ENCODE measurements at regions not wholly inside any gene's neighbourhood (a gene's known extent, or its start where the extent isn't known, plus 50 kb on each side); places are given as distances from the start of the nearest gene placed in this dataset.

- no peaks in the 10 kb centered on the region for H3K9me3 ChIP-seq (ENCODE audit: insufficient read depth in 2 of 2, low read depth in 1 of 2, low read length in 1 of 2)
- POLR2A ChIA-PET (ENCODE audit: partially characterized antibody), result no interaction called here
- no peak overlapping the region for H3K23ac ChIP-seq (ENCODE audit: insufficient read length)
- H3K9ac ChIP-seq (replicated peaks in 1 of 4; ENCODE audit: extremely low read depth in 1 of 4, low read depth in 3 of 4, low read length in 3 of 4), result no peak overlapping the region
- no peak overlapping the region for H2BK15ac ChIP-seq (ENCODE audit: low read length)
- CTCF ChIA-PET (ENCODE audit: partially characterized antibody), result interaction anchor here (1.0 to 1.8 kb wide), 4 partner anchors 19 to 446 kb away, joined by 3 to 7 read pairs (median 6); no protein-coding TSS in a partner anchor
- H2BK20ac ChIP-seq (ENCODE audit: low read length), result no peak overlapping the region
- H3K36me3 ChIP-seq (ENCODE audit: control insufficient read depth in 2 of 4, insufficient read depth in 4 of 4, low read length in 3 of 4), result no peaks in the 10 kb centered on the region
- H3K4me1 ChIP-seq (replicated peaks in 1 of 4; ENCODE audit: control insufficient read depth in 3 of 4, insufficient read depth in 4 of 4, low read length in 3 of 4), result no peaks in the 10 kb centered on the region
- no peak overlapping the region for H3K56ac ChIP-seq (replicated peaks; ENCODE audit: insufficient read length, low read depth, low read length)
- no peaks in the 10 kb centered on the region for H3K79me1 ChIP-seq (ENCODE audit: low read depth, low read length)
- H4K8ac ChIP-seq (ENCODE audit: extremely low read depth, insufficient read depth, low read length), result no peak overlapping the region
- H4K91ac ChIP-seq (replicated peaks; ENCODE audit: insufficient read length, low read length), result no peak overlapping the region
- H4K20me1 ChIP-seq (replicated peaks in 1 of 2; ENCODE audit: control insufficient read depth in 1 of 2, insufficient read depth in 2 of 2, low read length in 2 of 2), result no peaks in the 10 kb centered on the region
- H3K23me2 ChIP-seq (ENCODE audit: low read depth, low read length), result no peaks in the 10 kb centered on the region
- no peak overlapping the region for H2AFZ ChIP-seq (ENCODE audit: low read length)
- H3K79me2 ChIP-seq (ENCODE audit: control insufficient read depth in 1 of 2, insufficient read depth in 2 of 2, low read length in 2 of 2), result no peaks in the 10 kb centered on the region
- H4K5ac ChIP-seq (ENCODE audit: insufficient read length, low read depth, low read length), result no peak overlapping the region
- 80% methylated on average over 15 of the region's 15 CpGs; no CpG with 5 or more reads in 1 of the 2 experiments for WGBS, 2 experiments (ENCODE audit: extremely low coverage in 1 of 2, insufficient coverage in 1 of 2, insufficient read length in 1 of 2, insufficient replicate concordance in 2 of 2, low coverage in 1 of 2, low lambda C conversion rate in 2 of 2, missing lambda C conversion rate in 1 of 2)
- no peak overlapping the region for H3K4me2 ChIP-seq (ENCODE audit: insufficient read depth in 1 of 2, low read depth in 2 of 2, low read length in 2 of 2)
- no peak overlapping the region for H3K4me3 ChIP-seq (ENCODE audit: extremely low read depth in 1 of 4, insufficient read depth in 2 of 4, low read depth in 3 of 4, low read length in 4 of 4)
- FAIRE-seq (no peak), DNase-seq (ENCODE audit: low read depth in 1 of 2, low spot score in 2 of 2) (no peak)
- H2BK5ac ChIP-seq (ENCODE audit: low read depth, low read length), result no peak overlapping the region
- H3K4ac ChIP-seq (replicated peaks; ENCODE audit: insufficient read length, low read depth, low read length), result no peak overlapping the region
- no peak overlapping the region for H3K27ac ChIP-seq (ENCODE audit: low read depth, low read length)
- no peaks in the 10 kb centered on the region for H3K27me3 ChIP-seq (replicated peaks in 1 of 4; ENCODE audit: control insufficient read depth in 3 of 4, extremely low read depth in 1 of 4, insufficient read depth in 3 of 4, low read length in 3 of 4)
- H2AK5ac ChIP-seq (ENCODE audit: low read depth, low read length), result no peak overlapping the region
- H3K18ac ChIP-seq (ENCODE audit: extremely low read depth, low read length), result no peak overlapping the region
- H3K14ac ChIP-seq (ENCODE audit: insufficient read length), result no peak overlapping the region
- H2BK120ac ChIP-seq (replicated peaks; ENCODE audit: low read depth, low read length), result no peak overlapping the region
- no peak overlapping the region for H2BK12ac ChIP-seq (ENCODE audit: low read depth, low read length)
Observed at GRCh38 chr5:61697809-61698558, 365.9 kb downstream of the ZSWIM6 start.
